GM21423 (cell line): ENCODE measurements at regions not wholly inside any gene's neighbourhood (a gene's known extent, or its start where the extent isn't known, plus 50 kb on each side); places are given as distances from the start of the nearest gene placed in this dataset.

ENCODE experiments used
- ATAC-seq: cut with Tn5 transposase; IDR thresholded peaks from one replicate; pipeline ENCODE4 v1.9.1; 2021; ENCODE audit warnings: mild to moderate bottlenecking, moderate library complexity; ENCODE audit not compliant: unreplicated experiment

DNA sequence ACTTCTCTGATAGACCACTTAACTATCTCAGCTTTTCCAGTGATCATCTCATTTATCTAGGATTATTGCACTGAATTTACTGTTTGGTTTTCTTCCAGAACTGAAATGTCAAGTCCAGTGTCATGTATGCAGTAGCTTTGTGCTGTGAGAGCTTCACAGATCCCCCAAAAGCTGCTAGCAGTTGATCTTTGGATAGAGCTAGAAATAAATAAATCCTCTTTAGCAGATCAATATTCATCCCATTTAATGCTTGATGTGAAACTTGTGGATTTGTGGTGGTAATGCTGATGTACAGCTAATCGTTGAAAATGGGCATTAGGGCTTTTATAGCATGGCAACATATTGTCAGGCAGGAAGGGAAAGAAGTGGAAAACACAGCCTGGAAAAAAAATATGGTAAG is 509.6 kb upstream of the FAM241A start:
- no peak for ATAC-seq

GRCh38 chr4:111636961-111637585 is 508.2 kb upstream of the FAM241A start:
- ATAC-seq: no peak

- ATAC-seq: no peak
These were observed 506.0 kb upstream of the FAM241A start for GRCh38 chr4:111639120-111639690.

DNA sequence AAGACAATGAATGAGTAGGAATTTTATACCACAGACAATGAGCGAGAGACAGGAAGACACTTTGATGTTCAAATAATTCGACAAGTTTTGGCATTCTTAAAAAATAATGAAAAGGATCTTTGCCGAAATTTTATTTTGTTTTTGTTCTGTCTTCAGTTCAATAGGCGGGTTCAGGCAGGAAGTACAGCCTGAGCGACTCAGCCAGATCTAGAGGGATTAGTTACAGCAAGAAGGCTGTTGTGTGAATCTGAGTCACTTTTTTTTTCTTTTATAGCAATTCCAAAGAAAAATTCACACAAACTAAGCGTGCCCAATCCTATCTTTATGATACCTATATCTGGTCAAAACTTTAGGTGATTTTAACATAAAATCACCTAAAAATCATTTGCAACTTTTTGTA is 505.4 kb upstream of the FAM241A start:
- no peak for ATAC-seq

DNA sequence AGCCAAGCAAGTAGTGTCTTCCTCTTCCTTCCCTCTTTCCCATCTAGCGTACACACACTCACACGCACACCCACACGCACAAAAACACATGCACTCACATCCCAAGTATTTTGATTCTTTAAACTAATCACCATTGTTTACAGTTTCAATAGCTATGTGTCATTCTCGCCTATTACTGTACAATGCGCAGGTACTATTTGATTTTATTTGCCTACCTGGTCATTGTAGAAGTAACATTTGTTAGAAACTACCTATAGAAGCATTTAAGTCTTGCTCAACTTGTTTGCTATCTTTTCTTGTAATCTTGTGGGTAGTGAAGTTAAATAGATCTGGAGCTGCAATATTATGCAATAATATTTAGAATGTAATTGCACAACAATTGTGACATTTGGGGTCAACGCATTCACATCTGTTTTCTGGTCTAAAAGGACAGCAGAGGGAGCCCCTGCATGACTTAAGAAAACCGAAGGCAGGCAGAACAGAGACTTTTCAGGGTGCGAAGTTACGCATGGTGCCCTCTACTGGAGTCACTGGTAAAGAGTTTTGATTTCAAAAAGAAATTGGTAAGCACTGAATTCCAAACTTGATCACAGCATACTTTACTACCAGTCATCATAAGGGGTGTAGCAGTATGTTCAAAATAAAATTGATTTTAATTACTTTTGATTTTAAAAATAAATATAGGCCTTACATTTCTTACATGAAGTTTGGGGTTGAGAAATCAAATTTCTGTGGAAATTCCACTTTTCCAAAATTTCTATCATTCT is 503.3 kb upstream of the FAM241A start:
- ATAC-seq: peak; percentile 98

GRCh38 chr4:111648056-111648455 is 497.2 kb upstream of the FAM241A start:
- no peak for ATAC-seq

- ATAC-seq: no peak
These were observed 495.9 kb upstream of the FAM241A start for GRCh38 chr4:111649308-111649707.

GRCh38 chr4:111650146-111650545 is 495.1 kb upstream of the FAM241A start:
- no peak for ATAC-seq

DNA sequence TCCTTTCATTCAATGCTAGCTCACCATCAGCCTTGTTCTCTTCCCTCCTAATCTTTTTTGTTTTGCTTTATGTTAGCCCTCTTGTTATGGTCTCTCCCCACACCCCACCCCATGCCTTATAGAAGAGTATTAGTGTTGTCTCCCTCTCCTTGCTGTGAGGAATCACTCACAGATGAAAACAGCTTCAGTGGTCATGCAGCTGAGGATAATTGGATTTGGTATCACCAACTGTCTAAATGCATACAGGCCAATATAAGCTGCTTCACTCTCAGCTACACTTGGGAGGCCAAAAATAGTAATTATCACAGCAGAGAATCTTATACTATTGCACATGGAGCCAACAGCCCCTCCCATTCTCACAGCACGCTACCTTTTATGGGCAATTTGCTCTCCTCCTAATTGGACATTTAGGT is 494.6 kb upstream of the FAM241A start:
- ATAC-seq: no peak

DNA sequence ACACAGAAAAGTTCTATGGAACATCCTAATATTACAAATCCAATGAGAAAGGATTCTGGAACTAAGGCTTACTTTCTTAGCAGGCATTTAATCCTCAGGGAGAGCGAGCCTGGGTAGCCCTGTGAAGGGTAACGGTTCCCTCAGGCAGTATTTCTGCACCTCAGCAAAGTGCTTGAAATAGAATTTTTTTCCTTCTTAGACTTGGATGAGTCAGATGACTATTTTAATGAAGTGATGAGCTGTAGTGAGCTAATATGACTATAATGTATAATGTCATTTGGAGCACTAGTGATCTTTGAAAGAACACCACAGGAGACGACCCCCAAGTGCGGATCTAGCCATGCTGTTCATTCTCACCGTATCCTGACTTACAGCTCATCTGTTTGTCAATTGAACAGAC is 493.0 kb upstream of the FAM241A start:
- ATAC-seq: no peak

DNA sequence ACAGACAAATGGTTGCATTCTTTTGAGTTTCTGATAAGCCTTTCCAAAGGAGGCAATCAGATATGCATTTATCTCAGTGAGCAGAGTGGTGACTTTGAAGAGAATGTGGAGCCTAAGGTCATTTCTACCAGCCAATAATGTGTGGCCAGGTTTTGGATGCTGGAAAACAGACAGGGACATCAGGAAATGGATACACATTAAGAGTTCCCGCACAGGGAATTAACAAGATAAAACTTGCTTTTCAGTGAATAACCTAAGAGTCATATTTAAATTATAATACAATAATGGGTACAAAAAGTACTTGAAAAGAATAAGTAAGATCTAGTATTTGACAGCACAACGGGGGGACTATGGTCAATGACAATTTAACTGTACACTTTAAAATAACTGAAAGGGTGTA is 492.3 kb upstream of the FAM241A start:
- no peak for ATAC-seq

- no peak for ATAC-seq
These were observed 482.8 kb upstream of the FAM241A start for GRCh38 chr4:111662496-111662895.

GRCh38 chr4:111664308-111664945 is 480.8 kb upstream of the FAM241A start:
- ATAC-seq: no peak

DNA sequence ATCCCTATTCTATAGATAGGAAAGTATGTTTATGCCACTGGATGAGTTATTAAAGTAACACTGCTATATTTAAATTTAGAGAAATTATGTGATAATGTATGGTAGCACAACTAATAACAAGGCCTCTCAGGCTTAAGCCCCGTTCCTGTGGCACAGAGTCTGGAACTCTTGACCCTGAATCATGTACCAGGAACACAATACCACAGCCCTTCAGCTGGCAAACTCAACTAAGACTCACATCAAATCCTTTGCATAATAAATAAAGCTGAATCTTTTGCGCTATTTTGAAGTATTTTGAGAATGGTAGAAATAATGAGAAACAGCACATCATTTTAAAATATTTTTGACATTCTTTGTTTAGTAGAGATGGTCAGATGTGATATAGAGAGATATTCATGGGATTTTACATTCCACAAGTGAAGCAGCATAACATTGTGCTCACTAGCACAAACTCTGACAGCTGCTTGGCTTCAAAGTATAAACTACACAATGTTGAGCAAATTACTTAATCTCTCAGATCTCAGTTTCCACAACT is 478.4 kb upstream of the FAM241A start:
- ATAC-seq: no peak

- ATAC-seq: no peak
These were observed 473.5 kb upstream of the FAM241A start for GRCh38 chr4:111671756-111672155.

- ATAC-seq: no peak
These were observed 469.5 kb upstream of the FAM241A start for GRCh38 chr4:111675746-111676145.

GRCh38 chr4:111676533-111676932 is 468.7 kb upstream of the FAM241A start:
- no peak for ATAC-seq

DNA sequence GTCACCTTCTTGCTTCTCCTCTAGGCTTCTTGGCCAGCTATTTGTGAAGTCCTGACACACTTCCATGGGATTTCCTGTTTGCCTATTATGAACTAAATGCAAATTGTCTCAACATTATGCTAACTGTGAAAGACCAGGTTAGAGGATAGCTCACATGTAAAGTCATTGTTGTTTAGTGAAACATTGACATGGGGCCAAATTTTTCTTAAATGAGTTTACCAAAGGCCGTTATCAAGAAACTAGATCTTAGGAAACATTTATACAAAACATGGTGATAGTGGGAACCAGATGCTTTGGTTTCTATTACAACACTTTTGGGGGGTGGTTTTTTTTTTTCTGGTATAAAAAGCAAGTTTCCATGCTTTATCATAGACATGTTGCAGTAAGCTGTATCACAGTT is 466.8 kb upstream of the FAM241A start:
- no peak for ATAC-seq

DNA sequence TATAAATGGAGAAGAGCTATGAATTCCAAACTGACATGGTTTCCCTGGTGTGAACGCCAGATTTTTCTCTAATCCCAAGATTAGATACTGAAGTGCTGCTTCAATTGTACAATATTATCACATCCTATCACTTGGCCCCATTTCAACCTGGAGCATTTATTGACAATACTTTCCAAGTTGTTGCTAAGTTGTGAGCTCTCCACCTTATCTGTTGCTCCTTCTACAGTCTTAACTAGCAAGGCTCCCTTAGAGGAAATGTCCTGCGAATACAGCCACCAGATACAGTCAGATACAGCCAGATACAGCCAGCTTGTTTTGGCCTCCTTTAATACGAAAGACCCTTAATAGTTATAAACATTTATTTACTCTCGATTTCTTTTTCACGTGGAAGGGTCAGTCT is 466.3 kb upstream of the FAM241A start:
- ATAC-seq: no peak

DNA sequence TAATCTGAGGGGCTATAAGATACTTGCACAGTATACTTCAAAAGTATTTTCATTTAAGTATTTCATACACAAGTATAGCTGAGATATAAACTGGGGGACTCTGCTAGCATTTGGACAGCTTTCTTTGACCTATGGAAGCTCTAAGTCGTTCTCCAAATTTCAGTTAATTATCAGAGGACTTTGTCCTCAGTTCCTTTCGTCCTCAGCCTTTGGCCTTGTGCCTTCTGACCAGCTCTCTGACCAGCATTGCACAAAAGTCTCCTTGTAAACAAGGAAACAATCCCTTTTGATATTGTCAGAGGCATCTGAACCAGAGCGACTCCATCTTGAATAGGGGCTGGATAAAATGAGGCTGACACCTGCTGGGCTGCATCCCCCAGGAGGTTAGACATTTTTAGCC is 464.0 kb upstream of the FAM241A start:
- ATAC-seq: no peak

DNA sequence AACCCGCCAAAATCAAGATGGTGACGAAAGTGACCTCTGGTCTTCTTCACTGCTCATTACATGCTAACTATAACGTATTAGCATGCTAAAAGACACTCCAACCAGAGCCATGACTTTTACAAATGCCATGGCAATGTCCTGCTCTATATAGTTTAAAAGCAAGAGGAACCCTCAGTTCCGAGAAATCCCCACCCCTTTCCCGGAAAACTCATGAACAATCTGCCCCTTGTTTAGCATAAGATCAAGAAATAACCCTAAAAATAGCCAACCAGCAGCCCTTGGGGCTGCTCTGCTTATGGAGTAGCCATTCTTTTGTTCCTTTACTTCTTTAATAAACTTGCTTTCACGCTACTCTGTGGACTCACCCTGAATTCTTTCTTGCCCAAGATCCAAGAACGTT is 463.5 kb upstream of the FAM241A start:
- no peak for ATAC-seq

- no peak for ATAC-seq
These were observed 460.0 kb upstream of the FAM241A start for GRCh38 chr4:111685205-111685604.
